K562 (cell line): ENCODE measurements at regions not wholly inside any gene's neighbourhood (a gene's known extent, or its start where the extent isn't known, plus 50 kb on each side); places are given as distances from the start of the nearest gene placed in this dataset.

ENCODE experiments used
- ATAC-seq: fragments of 200-7000 bp; cut with Tn5 transposase; 3 replicates; pipeline ENCODE4 v1.9.1; 2020; ENCODE audit warnings: moderate library complexity
- BruUV-seq: library from RNA; stranded (reverse); fragments of 400-500 nt; replicated peaks from 2 replicates; lab custom pipeline; 2021; lab: Mats Ljungman, UMichigan
- CTCF ChIA-PET: fragments of 300-600 bp; formaldehyde crosslinking; extraction: SDS; loops from one replicate; lab custom pipeline; 2021; ENCODE audit warnings: low intra/inter-chr PET ratio; lab: Yijun Ruan, JAX
- POLR2A ChIA-PET: fragments of 300-600, 350-650 bp; sonication (Branson Sonifier 250); formaldehyde crosslinking; extraction: SDS; loops from one replicate; lab custom pipeline; 2021; ENCODE audit warnings: antibody characterized with exemption, inconsistent platforms; lab: Yijun Ruan, JAX
- DNase-seq, 4 experiments: peaks; one replicate each; pipeline versions ENCODE4 v3.0.0 to v3.0.0-alpha.2; 2011 to 2018; ENCODE audit warnings: low spot score in 3 of 4, mixed read lengths in 3 of 4; ENCODE audit errors: extremely low read depth in 1 of 4
- FAIRE-seq: peaks from 2 replicates; lab custom pipeline; 2011; peaks lifted over from hg19 to GRCh38; lab: Jason Lieb, UNC
- H2AFZ ChIP-seq: 2 replicates; pipeline ENCODE4 v1.6.0; 2011; ENCODE audit warnings: low read depth, low read length, control low read depth, inconsistent platforms
- H3K27ac ChIP-seq: fragments of 200-600 bp; 3 replicates; pipeline ENCODE4 v1.8.0; 2011; ENCODE audit warnings: low read depth, mild to moderate bottlenecking, control low read depth, inconsistent platforms, low read length, moderate library complexity, mixed read lengths; ENCODE audit errors: extremely low read depth
- H3K27me3 ChIP-seq, 2 experiments: fragments of 300-600 bp in 1 of 2; 2 replicates in 1 of 2; 3 replicates in 1 of 2; pipeline versions ENCODE4 v1.6.0 to v1.8.0; 2011; ENCODE audit warnings: inconsistent platforms in 2 of 2, low read length in 2 of 2, mild to moderate bottlenecking in 1 of 2, mixed read lengths in 1 of 2, moderate library complexity in 1 of 2; ENCODE audit not compliant: control insufficient read depth in 2 of 2, insufficient read depth in 2 of 2
- H3K36me3 ChIP-seq: fragments of 300-600 bp; 3 replicates; pipeline ENCODE4 v1.8.0; 2011; ENCODE audit warnings: mild to moderate bottlenecking, low read length, inconsistent platforms; ENCODE audit not compliant: control insufficient read depth, insufficient read depth
- H3K4me1 ChIP-seq, 2 experiments: fragments of 200-600 bp in 1 of 2; replicated peaks in 1 of 2; 2 replicates in 1 of 2; 3 replicates in 1 of 2; pipeline versions ENCODE4 v1.5.1 to v1.8.0; 2011; ENCODE audit warnings: inconsistent platforms in 2 of 2, low read length in 2 of 2, mild to moderate bottlenecking in 1 of 2, mixed read lengths in 1 of 2, moderate library complexity in 1 of 2; ENCODE audit not compliant: control insufficient read depth in 2 of 2, insufficient read depth in 2 of 2
- H3K4me2 ChIP-seq: 2 replicates; pipeline ENCODE4 v1.6.1; 2011; ENCODE audit warnings: low read length, control low read depth, inconsistent platforms, mixed read lengths; ENCODE audit not compliant: insufficient read depth
- H3K4me3 ChIP-seq: fragments of 200-600 bp; sonication (generic), shearing (Covaris generic); 2 replicates; pipeline ENCODE4 v1.5.1; 2016; ENCODE audit warnings: control low read depth, inconsistent platforms
- H3K79me2 ChIP-seq: fragments of 200-600 bp; 3 replicates; pipeline ENCODE4 v1.8.0; 2011; ENCODE audit warnings: low read length, inconsistent platforms; ENCODE audit not compliant: control insufficient read depth, insufficient read depth
- H3K9ac ChIP-seq, 2 experiments: 2 replicates each; pipeline versions ENCODE4 v1.6.0 to v1.6.1; 2011; ENCODE audit warnings: low read depth in 2 of 2, low read length in 2 of 2, control low read depth in 1 of 2, inconsistent platforms in 1 of 2, mild to moderate bottlenecking in 1 of 2, mixed read lengths in 1 of 2; ENCODE audit not compliant: insufficient read depth in 1 of 2
- H3K9me1 ChIP-seq: one replicate; pipeline ENCODE4 v1.6.0; 2011; ENCODE audit warnings: inconsistent platforms, mild to moderate bottlenecking, low read length, moderate library complexity; ENCODE audit not compliant: control insufficient read depth, insufficient read depth
- H3K9me3 ChIP-seq: replicated peaks from 2 replicates; pipeline ENCODE4 v1.5.1; 2011; ENCODE audit warnings: low read depth, low read length, inconsistent platforms; ENCODE audit not compliant: control insufficient read depth, insufficient read depth
- H4K20me1 ChIP-seq: replicated peaks from 2 replicates; pipeline ENCODE4 v1.6.1; 2011; ENCODE audit warnings: low read length, inconsistent platforms, mixed read lengths; ENCODE audit not compliant: control insufficient read depth, insufficient read depth
- BRD4 ChIP-seq: fragments of 200-600 bp; sonication (generic); IDR thresholded peaks from 2 replicates; pipeline ENCODE4 v1.6.1; 2017; ENCODE audit warnings: inconsistent platforms
- CREBBP ChIP-seq: IDR thresholded peaks from one replicate; pipeline ENCODE4 v1.6.1; 2012; ENCODE audit warnings: low read depth, mild to moderate bottlenecking, control low read depth, inconsistent platforms, low read length
- KAT8 ChIP-seq: fragments of 450-650 bp; IDR thresholded peaks from 2 replicates; pipeline ENCODE4 v1.6.1; 2016; ENCODE audit warnings: low read depth, mild to moderate bottlenecking
- NCOA2 ChIP-seq, 2 experiments: fragments of 450-650 bp; IDR thresholded peaks; 2 replicates each; pipeline ENCODE4 v1.6.1; 2018; ENCODE audit warnings: mild to moderate bottlenecking in 2 of 2, moderate library complexity in 1 of 2; ENCODE audit not compliant: partially characterized antibody in 2 of 2
- NR3C1 ChIP-seq: sonication (generic); formaldehyde crosslinking; IDR thresholded peaks from 2 replicates; pipeline ENCODE4 v1.8.1; 2022; ENCODE audit warnings: missing genetic modification reagents
- RBM14 ChIP-seq: fragments of 200-400 bp; formaldehyde crosslinking; IDR thresholded peaks from 2 replicates; pipeline ENCODE4 v1.6.1; 2018; ENCODE audit warnings: low read depth, mild to moderate bottlenecking, low read length, moderate library complexity, borderline replicate concordance; ENCODE audit not compliant: insufficient read depth
- RCOR1 ChIP-seq, 2 experiments: IDR thresholded peaks; 2 replicates each; pipeline ENCODE4 v1.6.1; 2012; ENCODE audit warnings: low read depth in 2 of 2, low read length in 2 of 2, borderline replicate concordance in 1 of 2, improper control_type of control experiment in 1 of 2
- RUNX1 ChIP-seq: sonication (generic); IDR thresholded peaks from 2 replicates; pipeline ENCODE4 v1.6.1; 2016; ENCODE audit warnings: antibody characterized with exemption, low read depth
- TSHZ1 ChIP-seq: fragments of 250-450 bp; sonication (Bioruptor Pico); IDR thresholded peaks from 2 replicates; pipeline ENCODE4 v1.4.0; 2020; ENCODE audit warnings: mild to moderate bottlenecking, moderate library complexity
- ZHX1 ChIP-seq: fragments of 150-350 bp; conservative IDR thresholded peaks from 2 replicates; pipeline ENCODE4 v1.6.1; 2014; ENCODE audit warnings: low read length
- ZNF274 ChIP-seq: IDR thresholded peaks from 2 replicates; pipeline ENCODE4 v1.6.1; 2011; ENCODE audit warnings: low read depth, mild to moderate bottlenecking, low read length, moderate library complexity, borderline replicate concordance
- ZNF57 ChIP-seq: fragments of 450-650 bp; formaldehyde crosslinking; IDR thresholded peaks from 2 replicates; pipeline ENCODE4 v1.4.0; 2020; ENCODE audit warnings: mild to moderate bottlenecking, moderate library complexity
- ZNF717 ChIP-seq: fragments of 250-450 bp; sonication (Bioruptor Pico); IDR thresholded peaks from 2 replicates; pipeline ENCODE4 v1.5.0; 2021
- WGBS: fragments of 100-300 bp; shearing (Covaris generic); methylation state at CpG from one replicate; pipeline ENCODE4 v1.1.6; 2016; ENCODE audit warnings: low coverage, mixed read lengths; ENCODE audit not compliant: insufficient coverage; ENCODE audit errors: missing lambda C conversion rate; 5-methylcytosine and 5-hydroxymethylcytosine counted together
- in situ Hi-C: fragments of 300-500 bp; cut with MboI; formaldehyde crosslinking; loops from 4 replicates; pipeline ENCODE4 v1.15.0; 2018; ENCODE audit warnings: inconsistent platforms, mixed read lengths
- intact Hi-C: fragments of 100-400 bp; cut with micrococcal nuclease; formaldehyde crosslinking; loops from 2 replicates; pipeline ENCODE4 v1.14.2; 2022
- TF ChIP-seq, protein P1 (sequence below): sonication (generic); formaldehyde crosslinking; IDR thresholded peaks from 2 replicates; pipeline ENCODE4 v1.8.1; 2022; ENCODE audit warnings: missing genetic modification reagents
- TF ChIP-seq, protein P2 (sequence below): fragments of 250-450 bp; sonication (Bioruptor Pico); IDR thresholded peaks from 2 replicates; pipeline ENCODE4 v1.8.0; 2022; ENCODE audit warnings: moderate library complexity, mild to moderate bottlenecking, inconsistent platforms

- no TSS peak for BruUV-seq
- Histone ChIP-seq H3K27ac (no peak overlapping the region), H3K4me3 (no peak overlapping the region), H3K9me3 (no peaks in the 10 kb centered on the region), H3K9ac (no peak overlapping the region), H2AFZ (no peak overlapping the region), H3K27me3 (no peaks in the 10 kb centered on the region), H3K36me3 (no peaks in the 10 kb centered on the region), H3K4me2 (no peak overlapping the region), H4K20me1 (no peaks in the 10 kb centered on the region), H3K9me1 (no peaks in the 10 kb centered on the region), H3K79me2 (no peaks in the 10 kb centered on the region), H3K4me1 (peaks cover under 1 to 5% of the 10 kb centered on the region in 2 experiments; a peak in 4 of 5 replicates)
- intact Hi-C loops (no loop called here), in situ Hi-C loops (no loop called here)
- no peak for TF ChIP-seq RCOR1 (IDR thresholded peaks at IDR 0.05; ENCODE audit: borderline replicate concordance in 1 of 2, low read depth in 2 of 2, low read length in 2 of 2)
- TF ChIP-seq ZNF274: no peak
- TF ChIP-seq KAT8: no peak
- TF ChIP-seq BRD4: no peak
- TF ChIP-seq, protein P1, sequence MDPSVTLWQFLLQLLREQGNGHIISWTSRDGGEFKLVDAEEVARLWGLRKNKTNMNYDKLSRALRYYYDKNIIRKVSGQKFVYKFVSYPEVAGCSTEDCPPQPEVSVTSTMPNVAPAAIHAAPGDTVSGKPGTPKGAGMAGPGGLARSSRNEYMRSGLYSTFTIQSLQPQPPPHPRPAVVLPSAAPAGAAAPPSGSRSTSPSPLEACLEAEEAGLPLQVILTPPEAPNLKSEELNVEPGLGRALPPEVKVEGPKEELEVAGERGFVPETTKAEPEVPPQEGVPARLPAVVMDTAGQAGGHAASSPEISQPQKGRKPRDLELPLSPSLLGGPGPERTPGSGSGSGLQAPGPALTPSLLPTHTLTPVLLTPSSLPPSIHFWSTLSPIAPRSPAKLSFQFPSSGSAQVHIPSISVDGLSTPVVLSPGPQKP (CRISPR knock-in tag): no peak
- no peak for TF ChIP-seq CREBBP
- no peak for TF ChIP-seq NCOA2 (IDR thresholded peaks at IDR 0.05; ENCODE audit: partially characterized antibody in 2 of 2)
- TF ChIP-seq NR3C1: no peak
- TF ChIP-seq, protein P2, sequence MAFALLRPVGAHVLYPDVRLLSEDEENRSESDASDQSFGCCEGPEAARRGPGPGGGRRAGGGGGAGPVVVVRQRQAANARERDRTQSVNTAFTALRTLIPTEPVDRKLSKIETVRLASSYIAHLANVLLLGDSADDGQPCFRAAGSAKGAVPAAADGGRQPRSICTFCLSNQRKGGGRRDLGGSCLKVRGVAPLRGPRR (CRISPR knock-in tag): no peak
- TF ChIP-seq TSHZ1 (CRISPR knock-in tag): no peak
- no peak for TF ChIP-seq ZNF57 (CRISPR knock-in tag)
- TF ChIP-seq ZNF717 (CRISPR knock-in tag): no peak
- no peak for TF ChIP-seq ZHX1
- no peak for TF ChIP-seq RUNX1
- TF ChIP-seq RBM14: no peak
- DNase-seq: no peak
- no peak for FAIRE-seq
- CTCF ChIA-PET: no interaction called here
- POLR2A ChIA-PET: interaction anchor here (0.6 kb wide), 1 partner anchor 207 kb away, joined by 3 read pairs; no protein-coding TSS in a partner anchor
- no peak for ATAC-seq
- 25% methylated on average over 2 of the region's 2 CpGs for WGBS
Observed at GRCh38 chr12:46574847-46575246, 202.3 kb upstream of the SLC38A2 start.
